NCI-H1436 treated with DMSO at 0.1 percent for 48 hours (cell line): ENCODE measurements at regions not wholly inside any gene's neighbourhood (a gene's known extent, or its start where the extent isn't known, plus 50 kb on each side); places are given as distances from the start of the nearest gene placed in this dataset.
"Not testable (repeated sequence)": the region's sequence is repeated elsewhere in the genome, so short reads cannot be mapped to it uniquely, and the experiment has no call there.

ENCODE experiments used
- DNase-seq: peaks from one replicate; lab custom pipeline; 2025; lab: John Stamatoyannopoulos, UW

DNA sequence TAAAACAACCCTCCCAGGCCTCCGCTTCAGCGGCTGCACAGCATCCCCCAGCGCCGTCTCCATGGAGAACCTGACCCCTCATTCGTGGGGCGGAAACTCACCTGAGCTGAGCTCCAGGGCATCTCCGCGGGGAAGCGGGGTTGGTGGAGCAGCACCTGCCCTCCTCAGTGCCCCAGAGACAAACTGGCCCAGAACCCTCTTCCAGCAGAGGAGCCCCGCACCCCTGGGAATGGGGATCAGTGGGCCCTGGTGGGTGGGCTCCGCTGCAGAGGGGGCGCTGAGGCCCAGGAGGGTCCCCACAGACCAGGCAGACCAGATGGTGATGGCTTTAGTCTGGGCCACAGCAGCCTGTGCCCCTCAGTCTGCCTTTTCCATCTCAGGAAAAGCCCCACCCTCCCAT is 261.2 kb downstream of the ADGRD1 start:
- not testable (repeated sequence) for DNase-seq

DNA sequence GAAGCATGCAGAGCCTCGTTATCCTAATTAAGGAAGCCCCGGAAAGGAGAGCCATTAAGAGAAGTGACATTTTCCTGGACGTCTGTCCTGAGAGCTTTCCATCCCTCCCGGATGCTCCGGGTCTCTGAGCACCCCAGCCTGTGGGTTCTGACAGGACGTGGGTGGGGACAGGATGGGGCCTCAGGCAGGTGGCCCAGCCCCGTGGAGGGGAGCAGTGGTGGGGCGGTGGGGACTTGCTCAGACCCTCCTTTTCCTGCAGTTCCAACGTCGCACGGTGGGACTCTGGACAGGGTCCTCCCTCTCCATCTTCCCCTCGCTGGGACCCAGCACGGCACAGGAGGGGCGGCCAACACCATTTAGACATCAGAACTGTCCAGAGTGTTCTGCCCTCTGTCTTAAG is 262.9 kb downstream of the ADGRD1 start:
- DNase-seq: not testable (repeated sequence)

DNA sequence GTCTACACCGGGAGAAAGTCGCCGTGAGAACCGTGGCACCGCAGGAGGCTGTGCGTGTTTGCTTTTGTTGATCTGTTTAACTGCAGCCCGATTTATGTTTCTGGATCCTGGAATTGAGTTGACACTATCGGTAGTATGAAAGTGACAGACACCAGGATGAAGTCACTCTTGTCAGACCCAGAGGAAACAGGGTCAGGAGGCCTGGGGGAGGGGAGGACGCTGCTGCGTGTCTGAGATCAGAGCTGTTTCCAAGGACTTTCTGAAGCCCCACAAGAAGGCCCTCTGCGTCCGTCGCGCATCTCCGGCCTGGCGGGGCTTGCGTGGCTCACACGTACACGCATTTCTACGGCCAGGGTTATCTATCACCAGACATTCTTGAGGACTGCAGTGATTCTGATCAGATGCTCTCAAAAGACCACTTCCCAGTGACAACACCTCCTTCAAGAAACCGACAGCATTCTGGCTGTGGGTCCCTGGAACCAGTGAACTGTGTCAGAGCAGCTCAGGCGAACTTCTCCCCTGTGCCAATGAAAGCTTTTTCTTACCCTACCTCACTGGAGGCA is 263.4 kb downstream of the ADGRD1 start:
- DNase-seq: no peak

DNA sequence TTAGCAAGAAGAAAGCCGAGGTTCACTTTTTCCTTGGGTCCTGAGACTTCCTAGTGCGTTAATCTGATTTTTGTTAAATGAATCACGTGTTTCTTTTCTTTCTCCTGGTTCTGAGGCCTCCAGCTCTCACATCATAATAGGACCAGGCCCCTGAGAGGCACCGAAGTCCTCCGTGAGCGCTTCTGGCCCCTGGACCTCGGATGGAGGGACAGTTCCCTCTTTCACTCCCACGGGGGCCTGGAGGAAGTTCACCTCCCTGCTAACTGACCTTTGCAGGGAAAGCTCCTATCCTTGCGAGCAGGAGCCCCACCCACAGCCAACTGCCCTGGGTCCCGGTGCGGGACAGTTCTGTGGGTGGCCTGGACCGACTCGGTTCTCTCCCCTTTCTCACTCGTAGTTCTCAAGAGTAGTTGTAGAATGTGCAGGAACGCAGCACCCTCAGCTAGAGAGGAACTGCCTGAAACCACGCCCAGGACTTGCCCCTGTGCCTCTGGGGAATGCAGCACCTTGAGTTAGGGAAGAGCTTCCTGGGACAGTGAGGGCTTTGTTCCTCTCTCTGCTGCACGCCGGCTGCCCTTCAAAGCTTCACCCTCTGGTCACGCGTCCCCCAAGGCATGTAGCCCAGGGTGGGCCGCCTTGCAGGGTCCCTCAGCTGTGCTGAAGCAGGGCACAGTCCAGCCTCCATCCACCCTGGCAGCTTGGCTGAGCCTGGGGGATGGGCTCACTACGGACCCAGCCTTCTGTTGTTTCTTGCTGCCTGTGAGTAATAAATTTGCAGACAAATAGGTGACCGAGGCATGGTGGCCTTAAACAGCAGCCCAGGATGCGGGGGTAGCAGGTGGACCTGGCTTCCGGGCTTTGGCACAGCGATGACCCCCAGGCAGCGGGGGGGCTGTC is 264.6 kb downstream of the ADGRD1 start:
- no peak for DNase-seq

DNA sequence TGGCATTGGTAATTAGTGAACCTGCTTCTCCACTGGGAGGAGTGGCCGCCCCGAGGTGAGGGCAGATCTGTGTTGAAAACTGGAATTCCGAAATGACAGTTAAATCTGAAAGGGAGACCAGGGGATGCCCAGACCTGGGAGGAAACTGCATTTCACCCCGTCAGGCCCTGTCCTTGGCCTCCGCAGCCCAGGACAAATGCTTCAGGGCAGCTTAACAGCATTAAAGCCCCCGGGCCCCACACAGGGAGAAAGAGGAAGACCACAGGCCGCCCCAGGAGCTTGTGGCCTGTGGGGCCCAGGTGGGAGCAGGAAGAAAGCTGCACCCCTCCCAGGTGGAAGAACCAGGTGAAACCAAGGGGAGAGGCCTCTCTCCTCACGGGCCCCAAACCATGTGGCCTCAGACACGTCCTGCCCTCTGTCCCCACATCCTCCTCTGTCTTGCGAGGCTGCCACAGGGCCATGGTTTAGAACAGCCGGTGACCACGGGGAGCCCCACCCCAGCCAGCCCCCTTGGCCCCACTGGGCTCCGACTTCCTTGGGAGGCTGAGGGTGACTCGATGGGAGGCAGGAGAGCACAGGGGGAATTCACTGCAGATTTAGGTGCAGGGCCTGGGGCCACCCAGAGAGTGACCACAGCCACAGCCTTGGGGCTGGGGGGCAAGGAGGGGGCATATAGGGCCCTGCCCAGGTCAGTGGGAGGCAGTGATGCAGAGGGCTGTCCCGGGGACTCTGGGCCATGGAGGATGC is 265.4 kb downstream of the ADGRD1 start:
- no peak for DNase-seq

DNA sequence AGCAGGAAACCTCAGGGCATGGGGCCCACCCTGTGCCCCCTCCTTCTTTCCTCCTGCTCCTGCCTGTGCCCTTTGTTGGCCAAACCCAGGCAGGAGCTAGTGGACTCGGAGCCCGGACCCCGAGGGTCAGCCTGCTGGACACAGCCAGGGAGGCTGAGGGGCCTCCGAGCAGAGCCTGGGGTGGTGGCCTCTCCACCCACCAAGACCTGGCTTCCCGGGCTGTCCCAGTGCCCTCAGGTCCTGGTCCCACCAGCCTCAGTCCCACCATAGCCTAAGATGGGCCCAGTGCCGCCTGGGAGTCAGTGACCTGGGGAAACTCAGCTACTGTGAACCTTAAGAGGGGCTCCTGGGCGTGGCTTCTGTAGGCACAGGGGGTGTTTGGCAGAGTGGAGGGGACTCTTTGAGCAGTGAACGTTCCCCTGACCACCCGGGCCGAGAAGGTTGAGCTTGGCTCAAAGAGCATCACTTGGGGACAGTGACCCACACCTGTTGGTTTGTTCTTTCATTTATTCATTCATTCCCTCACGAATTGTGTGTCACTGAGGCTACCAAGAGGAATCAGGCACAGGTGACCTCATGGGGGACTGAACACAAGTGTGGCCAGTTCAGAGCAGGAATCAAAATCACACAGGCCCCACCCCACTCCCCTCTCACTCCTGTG is 266.1 kb downstream of the ADGRD1 start:
- DNase-seq: no peak

DNA sequence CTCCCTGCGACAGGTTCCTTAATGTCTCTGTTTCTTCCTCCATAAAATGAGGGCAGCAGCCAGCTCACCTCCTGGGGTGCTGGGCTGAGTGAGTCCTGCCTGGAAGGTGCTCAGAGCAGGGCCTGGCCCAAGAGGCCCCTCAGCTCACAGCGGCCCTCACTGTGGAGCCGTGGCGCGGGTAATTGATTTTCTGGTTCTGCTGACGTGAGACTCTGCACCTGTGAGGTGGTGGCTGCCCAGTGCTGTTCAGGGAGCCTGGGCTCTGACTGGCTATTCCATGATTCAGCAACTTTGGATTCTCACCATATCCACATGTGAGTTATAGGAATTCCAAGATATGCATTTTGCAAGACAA is 266.6 kb downstream of the ADGRD1 start:
- no peak for DNase-seq

DNA sequence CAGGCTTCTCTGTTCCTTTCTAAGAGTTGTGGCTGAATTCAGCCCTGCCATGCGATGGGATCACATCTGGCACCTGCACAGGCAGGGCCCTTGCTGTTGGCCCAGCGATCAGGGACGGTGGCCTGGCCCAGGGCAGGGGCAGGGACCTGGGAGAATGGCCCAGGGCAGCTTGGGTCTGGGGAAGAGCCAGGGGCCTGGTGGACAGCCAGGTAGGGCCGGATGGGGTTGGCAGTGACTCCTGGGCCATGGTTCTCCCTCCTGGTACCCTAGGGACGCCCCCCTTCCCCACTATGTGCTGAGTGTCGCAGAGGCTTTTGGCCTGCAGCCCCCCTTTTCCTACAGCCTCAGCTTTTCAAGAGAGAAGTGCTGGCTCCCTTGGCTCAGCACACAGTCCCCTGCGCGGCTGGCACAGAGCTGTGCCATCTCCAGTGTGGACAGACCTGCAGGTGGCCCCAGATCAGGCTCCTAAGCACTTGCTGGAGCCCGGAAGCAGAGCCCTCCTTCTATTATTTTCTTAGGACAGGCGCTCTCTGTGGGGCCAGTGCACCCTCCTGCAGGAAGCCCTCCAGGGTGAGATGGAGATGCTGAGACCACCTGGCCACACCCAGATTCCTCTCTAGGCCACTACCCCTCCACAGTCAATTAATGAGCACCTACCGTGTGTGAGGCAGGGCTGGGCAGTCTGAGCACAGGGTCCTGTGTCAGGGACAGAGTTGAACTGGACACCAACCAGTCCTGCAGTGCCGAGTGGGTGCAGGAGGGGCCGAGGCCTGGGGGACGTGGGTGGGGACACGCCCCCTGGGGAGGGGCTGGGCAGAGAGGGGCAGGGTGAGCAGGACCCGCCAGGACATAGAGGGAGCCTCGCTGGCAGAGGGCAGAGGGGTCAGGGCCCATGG is 267.6 kb downstream of the ADGRD1 start:
- no peak for DNase-seq

DNA sequence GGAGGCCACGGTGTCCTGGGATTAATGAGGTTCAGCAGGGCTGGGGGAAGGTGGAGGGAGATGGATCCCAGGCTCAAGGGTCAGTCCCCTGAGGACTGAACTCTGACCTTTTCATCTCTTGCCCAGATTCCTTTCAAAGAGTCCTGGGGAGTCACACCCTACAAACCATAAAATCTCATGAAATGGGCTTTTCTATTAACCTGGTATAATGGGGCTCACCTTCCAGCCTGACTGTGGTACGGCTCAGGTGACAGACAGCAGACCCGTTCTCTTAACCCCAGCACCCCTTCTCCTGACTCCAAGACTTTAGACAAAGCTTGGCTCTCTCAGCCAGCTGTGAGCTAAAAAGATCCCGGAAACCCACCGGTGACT is 268.2 kb downstream of the ADGRD1 start:
- no peak for DNase-seq

DNA sequence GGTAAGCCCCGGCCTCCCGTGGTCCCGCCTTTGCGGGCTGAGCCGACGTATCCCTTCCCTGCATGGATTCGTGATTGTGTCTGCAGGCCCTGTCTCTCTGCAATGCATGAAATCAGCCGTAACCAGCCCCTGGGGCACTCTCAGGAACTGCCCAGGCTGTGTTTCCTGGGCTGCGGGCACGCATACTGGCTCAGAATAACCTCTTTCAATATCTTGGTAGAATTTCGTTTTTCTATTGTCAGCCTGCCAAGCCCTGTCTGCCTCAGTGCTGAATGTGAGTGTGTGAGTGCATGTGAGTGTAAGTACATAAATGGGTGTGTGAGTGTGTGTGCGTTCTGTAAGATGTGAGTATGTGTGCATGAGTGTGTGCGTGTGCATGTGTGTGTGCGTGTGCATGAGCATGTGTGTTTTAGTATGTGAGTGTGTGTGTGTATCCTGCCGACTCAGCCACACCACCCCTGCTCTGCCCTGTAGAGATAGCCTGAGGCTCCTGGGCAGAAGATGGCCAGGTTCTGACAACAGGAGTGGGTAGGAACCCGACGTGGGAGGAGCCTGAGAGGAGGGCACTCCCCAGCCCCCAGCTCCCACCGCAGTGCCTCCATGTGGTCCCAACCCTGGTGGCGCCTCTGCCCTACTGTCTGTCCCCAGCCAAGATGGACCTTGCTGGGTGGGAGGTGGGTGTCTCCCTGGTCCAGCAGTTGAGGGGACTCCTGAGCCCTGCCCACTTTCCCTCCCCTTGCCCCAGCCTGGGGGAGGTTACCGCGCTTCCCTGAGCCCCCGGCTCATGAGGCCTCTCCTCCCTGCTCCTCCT is 268.8 kb downstream of the ADGRD1 start:
- no peak for DNase-seq

DNA sequence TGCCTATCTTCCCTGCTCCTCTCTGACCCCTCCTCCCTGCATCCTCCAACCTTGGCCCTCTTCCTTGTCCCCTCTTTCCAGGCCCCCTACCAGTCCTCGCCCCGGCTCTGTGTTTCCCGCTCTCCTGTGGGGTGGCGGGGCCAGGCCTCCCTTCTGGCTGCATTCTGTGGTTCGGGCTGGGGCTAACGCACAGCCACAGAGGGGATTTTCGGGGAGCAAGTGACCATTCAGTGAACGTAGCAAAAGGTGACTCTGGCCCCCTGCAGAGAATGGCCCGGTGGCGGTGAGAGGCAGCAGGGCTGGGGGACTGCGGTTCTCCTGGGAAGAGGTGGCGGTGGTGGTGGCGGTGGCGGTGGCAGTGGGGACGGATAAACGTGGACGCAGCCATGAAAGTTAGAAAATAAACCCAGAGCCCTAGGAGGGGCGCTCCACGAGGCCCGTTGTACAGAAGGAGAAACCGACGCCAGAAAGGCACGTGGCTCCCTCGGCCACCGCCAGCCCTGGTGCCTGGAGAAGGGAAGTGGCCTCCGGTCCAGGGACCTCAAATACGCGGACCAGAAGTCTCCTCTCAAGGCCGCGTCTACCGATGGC is 269.6 kb downstream of the ADGRD1 start:
- no peak for DNase-seq

DNA sequence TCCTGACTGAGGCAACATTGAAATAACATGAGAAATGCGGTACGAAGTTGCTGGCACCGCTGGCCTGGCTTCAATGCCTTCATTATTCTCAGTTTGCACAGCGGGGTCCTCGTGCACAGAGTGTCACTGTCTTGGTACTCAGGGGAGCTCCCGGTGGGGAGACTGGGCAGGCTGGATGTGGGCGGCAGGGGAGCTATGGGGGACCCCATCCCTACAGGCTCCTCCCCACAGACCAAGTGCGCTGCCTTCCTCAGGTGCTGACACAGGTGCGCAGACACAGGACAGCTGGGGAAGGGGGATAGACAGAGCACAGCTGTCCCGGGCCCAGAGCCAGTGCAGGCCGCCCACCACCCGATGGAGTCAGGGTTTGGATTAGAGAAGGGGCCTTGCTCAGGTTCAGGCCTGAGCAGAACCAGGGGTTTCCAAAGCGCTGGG is 270.1 kb downstream of the ADGRD1 start:
- no peak for DNase-seq

DNA sequence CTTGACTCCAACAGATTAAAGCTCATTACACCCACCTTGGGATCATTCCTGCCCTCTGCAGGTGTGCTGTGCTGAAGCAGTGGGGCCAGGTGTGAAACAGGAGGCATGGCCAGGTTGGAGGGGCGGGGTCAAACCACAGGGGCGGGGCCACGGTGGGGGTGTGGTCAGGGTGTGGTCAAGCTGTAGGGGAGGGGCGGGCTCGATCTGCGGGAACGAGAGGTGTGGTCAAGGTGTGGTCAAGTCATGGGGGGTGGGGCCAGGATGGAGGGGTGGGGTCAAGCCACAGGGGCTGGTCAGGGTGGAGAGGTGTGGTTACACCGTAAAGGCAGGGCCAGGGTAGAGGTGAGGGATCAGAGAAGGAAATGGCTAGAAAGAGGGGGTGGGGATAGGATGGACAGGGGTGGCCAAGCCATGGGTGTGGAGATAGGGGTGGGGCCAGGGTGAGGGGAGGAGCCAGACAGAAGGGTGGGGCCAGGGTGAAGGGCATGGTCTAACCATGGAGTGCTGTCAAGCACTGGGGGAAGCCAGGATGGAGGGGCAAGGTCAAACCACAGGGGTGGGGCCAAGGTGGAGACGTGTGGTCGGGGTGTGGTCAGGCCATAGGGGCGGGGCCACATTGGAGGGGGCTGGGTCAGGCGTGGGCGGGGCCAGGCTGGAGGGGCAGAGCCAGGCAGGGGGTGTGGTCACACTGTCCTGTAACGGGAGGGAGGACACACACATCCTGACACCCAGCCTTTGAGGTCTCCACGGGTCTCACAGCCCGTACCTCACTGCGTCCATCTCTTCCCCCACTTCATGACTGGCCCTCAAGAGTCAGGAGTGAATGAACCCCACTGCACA is 270.7 kb downstream of the ADGRD1 start:
- DNase-seq: not testable (repeated sequence)

DNA sequence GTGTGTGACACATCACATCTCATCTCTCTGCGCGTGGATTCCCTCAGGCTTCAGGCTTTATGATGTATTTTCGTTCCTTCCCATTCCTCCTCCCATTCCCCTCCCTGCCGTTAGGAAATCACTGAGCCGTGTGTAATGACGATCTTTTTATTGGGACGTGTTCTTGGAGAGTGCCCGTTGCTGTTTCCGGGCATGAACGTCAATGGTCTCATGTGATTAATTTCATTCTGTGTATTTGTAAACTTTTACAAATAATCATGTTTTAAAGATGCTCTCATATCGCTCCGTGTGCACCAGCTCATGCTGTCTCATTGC is 271.3 kb downstream of the ADGRD1 start:
- DNase-seq: not testable (repeated sequence)

DNA sequence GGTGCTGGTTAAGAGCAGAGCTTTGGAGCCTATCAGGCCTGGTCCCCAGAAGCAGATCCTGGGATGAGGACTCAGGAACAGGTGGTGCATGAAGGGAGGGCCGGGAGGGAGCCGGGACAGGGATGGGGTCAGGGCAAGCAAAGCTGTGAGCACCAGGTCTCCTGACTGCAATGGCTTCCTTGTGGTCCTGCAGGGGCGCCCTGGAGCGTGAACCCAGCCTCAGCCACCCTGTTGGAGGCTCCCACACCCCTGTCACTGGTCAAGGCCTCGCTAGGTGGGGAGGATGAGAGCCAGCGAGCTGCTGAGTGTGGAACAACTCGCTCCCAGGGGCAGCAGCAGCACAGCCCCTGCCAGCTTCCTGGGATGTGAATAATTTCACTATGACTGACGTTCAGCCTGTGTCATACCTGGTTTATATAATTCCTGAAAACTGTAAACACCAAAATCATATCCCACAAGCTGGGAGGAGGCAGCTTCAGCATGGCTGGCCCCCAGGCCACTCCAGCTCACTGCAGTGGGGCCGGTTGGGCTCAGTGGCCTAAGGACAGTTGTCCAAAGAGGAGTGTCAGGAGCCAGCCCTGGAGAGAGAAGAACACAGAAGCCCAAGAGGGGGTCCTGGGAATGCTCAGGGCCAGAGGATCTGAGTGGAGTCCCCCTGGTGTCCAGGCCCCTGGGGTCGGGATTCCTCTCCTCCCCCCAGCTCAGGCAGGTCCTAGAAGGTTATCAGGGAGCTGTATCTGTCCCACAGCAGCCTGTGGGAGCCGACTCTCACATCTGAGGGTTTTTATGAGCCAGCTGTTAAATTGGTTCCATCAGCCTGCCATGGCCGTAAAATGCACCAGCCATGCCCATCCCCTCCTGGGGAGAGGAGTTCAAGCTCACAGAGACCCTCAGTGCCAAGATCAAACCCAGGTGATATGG is 272.9 kb downstream of the ADGRD1 start:
- no peak for DNase-seq

DNA sequence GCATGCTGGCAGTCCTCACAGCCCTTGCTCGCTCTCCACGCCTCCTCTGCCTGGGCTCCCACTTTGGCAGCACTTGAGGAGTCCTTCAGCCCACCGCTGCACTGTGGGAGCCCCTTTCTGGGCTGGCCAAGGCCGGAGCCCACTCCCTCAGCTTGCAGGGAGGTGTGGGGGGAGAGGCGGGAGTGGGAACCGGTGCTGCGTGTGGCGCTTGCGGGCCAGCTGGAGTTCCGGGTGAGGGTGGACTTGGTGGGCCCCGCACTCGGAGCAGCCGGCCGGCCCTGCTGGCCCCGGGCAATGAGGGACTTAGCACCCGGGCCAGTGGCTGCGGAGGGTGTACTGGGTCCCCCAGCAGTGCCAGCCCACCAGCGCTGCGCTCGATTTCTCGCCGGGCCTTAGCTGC is 273.9 kb downstream of the ADGRD1 start:
- DNase-seq: not testable (repeated sequence)

DNA sequence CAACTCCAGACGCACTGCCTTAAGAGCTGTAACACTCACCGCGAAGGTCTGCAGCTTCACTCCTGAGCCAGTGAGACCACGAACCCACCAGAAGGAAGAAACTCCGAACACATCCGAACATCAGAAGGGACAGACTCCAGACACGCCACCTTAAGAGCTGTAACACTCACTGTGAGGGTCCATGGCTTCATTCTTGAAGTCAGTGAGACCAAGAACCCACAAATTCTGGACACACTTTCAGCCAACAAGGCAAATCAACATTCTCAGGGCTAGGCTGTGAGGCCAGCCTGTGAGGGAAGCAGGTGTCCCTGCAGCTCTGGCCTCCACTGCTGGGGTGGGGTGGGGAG is 275.3 kb downstream of the ADGRD1 start:
- not testable (repeated sequence) for DNase-seq
